Hematopoietic multipotent progenitor cell treated with erythropoietin and hydrocortisone succinate and interleukin-3 and kit ligand, for 15 days (in vitro differentiated cells): ENCODE measurements at regions not wholly inside any gene's neighbourhood (a gene's known extent, or its start where the extent isn't known, plus 50 kb on each side); places are given as distances from the start of the nearest gene placed in this dataset.
"Not testable (repeated sequence)": the region's sequence is repeated elsewhere in the genome, so short reads cannot be mapped to it uniquely, and the experiment has no call there.

Source experiments
- DNase-seq: peaks from one replicate; pipeline ENCODE4 v3.0.0-alpha.2; 2015; ENCODE audit warnings: low spot score

- DNase-seq = no peak
Observed at GRCh38 chr3:137438561-137438960, 325.6 kb upstream of the SOX14 start.

- no peak for DNase-seq
Observed at GRCh38 chr3:137460944-137461343, 303.2 kb upstream of the SOX14 start.

DNA sequence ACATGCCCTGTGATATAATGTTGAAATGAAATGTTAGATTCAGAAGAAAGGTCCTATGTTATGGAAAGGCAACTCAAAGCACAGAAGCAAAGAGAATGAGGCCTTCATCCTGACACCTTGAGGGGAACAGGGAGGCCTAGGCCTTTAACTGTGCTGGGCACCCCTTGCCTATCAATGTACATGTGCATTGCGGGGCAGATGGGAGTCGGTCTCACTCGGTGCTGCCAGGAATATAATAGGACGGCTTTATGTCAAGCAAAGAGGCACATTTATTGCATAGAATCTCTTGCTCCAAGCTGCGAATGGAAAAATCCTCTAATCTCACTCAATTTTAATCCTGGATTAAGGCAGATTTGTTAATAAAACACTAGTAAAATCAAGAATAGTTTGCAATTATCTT is 301.0 kb upstream of the SOX14 start:
- DNase-seq = no peak

DNA sequence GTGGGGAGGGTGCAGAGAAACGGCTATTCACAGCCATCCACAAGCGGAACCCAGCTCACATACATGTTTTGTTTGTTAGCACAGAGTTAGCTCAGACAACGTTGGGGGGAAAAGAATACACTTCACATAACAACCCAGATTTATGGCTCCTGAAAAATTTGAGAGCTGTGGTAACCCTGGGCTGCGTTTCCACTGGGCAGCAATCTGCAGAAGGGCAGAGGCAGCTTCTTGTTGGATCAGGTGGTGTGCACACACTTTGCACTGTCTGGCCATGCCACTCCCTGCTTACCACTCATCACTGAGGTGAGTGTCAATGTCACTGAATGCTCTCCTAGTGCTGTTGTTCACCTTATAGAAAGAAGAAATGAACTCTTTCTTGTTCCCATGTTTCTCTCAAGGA is 299.8 kb upstream of the SOX14 start:
- no peak for DNase-seq

DNA sequence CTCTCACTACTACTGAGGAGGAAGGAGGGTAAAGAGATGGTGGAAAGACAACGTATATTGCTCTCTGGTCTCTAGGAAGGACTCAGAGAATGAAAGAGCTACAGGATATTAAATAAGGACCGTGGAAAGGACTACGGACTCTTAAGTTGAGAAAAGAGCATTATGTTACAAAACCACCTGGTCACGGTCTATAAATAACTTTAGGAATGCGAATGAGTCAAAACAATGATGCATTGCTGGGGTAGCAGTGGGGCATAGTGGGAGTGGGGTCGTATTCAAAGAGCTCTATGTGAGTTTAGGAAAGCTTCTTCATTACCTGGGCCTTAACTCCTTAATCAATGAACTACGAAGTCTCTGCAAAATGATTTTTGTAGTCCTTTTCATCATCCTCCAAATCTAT is 295.7 kb upstream of the SOX14 start:
- no peak for DNase-seq

- no peak for DNase-seq
Observed at GRCh38 chr3:137469263-137469662, 294.9 kb upstream of the SOX14 start.

GRCh38 chr3:137471130-137471529 is 293.0 kb upstream of the SOX14 start:
- no peak for DNase-seq

GRCh38 chr3:137471558-137472204 is 292.4 kb upstream of the SOX14 start:
- no peak for DNase-seq

DNA sequence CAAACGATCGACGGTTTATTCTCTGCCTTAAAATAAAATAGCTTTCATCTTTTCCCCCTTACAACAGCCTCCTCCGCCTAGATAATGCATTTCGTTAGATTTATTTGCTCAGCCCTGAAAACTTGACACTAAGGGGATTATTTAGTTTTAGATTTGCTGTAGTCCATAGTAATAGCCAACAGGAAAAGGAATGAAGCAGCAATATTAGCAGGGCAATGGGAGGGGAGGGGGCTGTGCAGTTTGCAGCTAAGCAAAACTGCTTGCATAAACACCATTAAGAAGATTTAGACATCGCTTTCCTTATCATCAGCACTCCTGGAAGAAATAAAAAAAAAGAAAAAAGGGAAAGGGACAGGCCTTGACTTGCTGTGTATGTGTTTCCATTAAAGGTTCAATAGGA is 286.5 kb upstream of the SOX14 start:
- DNase-seq = no peak

GRCh38 chr3:137509354-137510045 is 254.6 kb upstream of the SOX14 start:
- DNase-seq = no peak

DNA sequence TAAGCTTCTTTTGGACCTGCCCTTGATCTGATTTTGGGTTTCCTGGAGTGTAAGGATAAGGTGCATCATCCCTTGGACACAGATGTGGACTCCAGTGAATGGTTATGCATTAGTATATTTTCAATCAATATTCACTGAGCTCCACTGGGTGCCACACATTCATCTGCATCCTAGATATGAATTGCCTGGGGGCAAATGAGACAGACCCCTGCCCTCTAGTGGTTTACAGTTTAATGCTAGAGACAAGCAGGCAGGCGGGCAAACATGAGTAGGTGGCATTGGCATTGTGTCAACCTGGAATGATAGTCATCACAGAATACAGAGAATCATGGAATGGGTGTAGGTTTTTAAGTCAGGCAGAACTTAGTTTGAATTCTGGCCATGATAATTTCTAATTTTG is 252.5 kb upstream of the SOX14 start:
- DNase-seq = no peak

GRCh38 chr3:137514853-137515252 is 249.3 kb upstream of the SOX14 start:
- no peak for DNase-seq

DNA sequence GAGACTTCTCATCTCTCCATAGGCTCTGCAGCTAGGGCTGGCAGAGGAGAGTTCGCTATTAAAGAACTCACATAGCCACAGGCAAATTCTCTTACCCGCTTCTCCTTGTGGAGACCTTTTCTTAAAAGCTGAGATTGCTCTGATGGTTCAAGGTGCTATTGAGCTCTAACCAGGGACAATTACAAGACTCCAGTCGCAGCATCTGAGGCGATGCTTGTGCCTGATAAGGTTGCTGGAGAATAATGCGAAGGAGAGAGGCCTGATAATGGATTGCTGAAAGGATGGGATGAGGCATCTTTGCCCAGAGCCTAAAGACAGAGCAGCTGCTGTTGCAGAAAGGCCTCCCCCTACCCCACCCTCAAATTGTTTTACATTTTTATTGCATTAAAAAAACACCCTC is 244.5 kb upstream of the SOX14 start:
- no peak for DNase-seq

- no peak for DNase-seq
Observed at GRCh38 chr3:137524751-137525150, 239.4 kb upstream of the SOX14 start.

DNA sequence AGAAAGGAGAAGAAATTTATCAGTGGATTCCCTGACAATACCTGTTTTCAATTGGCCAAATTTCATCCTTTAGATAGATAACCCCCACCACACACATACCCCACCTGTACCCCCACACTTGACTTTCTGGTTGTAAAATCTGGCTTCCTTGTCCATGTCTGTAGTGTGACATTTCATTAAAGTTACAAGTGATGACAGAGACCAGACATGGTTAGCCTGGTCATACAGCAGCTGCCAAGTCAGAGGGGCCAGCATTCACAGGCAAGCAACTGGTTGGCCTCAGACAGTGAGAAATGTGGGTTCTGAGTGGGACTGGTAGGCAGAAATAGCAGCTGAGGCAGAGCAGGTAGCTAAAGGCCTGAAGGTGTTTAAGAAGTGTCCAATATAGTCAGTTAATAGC is 238.6 kb upstream of the SOX14 start:
- no peak for DNase-seq

- DNase-seq = no peak
Observed at GRCh38 chr3:137542049-137542448, 222.1 kb upstream of the SOX14 start.

GRCh38 chr3:137554242-137554641 is 209.9 kb upstream of the SOX14 start:
- DNase-seq = no peak

DNA sequence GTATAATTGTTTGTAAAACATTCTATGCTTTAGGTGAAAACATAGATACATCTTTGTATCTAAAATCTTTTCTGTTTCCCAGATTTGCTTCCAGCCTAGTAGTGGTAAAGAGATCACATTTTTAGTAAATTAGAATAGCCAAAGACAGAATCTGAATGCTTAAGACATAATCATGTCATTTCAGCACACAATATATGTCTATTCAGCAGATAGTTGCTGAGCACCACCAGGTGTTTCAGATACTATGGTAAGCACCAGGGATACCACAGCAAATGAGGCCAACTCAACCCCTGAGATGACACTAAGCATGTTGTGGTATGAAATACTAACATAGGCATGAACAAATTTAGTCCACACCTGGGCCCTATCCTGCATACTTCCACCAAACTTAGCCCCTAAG is 195.2 kb upstream of the SOX14 start:
- no peak for DNase-seq

DNA sequence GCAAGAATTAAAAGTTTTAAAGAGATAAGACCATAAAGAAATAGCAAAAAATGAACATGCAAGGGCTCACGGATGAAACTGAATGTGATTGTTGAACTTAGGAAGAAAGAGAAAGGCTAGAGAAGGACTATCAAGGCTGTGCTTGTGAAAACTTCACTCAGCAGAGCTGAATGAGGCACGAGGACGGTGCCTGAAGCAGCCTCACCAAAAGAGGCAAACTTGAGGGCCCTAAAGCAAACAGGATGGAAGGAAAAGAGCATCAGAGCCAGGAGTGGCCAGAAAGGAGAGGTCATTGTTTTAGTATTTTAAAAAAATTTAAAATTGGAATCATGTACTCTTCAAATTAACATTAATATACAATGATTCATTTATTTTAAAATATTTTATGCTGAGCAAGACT is 191.2 kb upstream of the SOX14 start:
- DNase-seq = no peak

- no peak for DNase-seq
Observed at GRCh38 chr3:137582484-137582883, 181.6 kb upstream of the SOX14 start.

DNA sequence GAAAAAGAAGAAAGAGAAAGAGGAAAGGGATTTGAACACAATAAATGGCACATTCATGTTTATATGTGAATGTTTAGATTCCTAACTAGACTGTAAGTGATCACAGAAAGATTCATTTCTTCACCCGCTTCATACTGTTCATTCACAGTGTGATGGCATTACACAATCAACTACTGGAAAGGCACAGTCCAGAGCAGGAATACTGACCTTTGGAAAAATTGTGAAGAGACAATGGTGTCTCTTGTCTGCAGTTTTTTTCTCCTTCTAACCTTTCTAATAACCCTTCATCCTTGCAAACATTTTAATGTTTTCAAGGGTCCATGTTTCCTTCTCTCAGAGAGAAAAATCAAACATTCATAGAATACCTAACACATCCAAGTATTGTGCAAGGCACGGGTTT is 180.9 kb upstream of the SOX14 start:
- DNase-seq = no peak

GRCh38 chr3:137588871-137589270 is 175.2 kb upstream of the SOX14 start:
- no peak for DNase-seq

GRCh38 chr3:137595415-137595814 is 168.7 kb upstream of the SOX14 start:
- DNase-seq = not testable (repeated sequence)

- DNase-seq = no peak
Observed at GRCh38 chr3:137610723-137611122, 153.4 kb upstream of the SOX14 start.
